ENCODE measurements at regions not wholly inside any gene's neighbourhood (a gene's known extent, or its start where the extent isn't known, plus 50 kb on each side); places are given as distances from the start of the nearest gene placed in this dataset.

DNA sequence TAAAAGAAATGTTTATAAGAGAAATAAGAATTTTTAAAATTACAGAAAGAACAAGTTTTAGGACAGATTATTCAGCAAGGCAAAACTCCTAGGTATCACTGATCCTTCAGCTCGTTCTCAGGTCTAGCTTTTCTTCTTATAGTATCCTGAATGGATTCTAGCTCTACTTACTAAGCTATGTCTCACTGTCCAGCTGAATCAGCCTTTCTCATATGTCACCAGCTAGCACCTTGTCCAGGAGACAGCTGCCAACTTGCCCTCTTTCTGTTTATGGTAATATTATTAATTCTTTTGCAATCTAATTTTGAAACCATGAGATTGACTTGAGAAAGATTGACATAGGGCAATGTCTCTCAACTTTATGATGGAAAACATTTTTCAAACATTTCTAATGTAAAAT is 159.9 kb downstream of the LYPLAL1 start:
- no peak overlapping the region for H3K9ac ChIP-seq (ENCODE audit: low read depth in 1 of 3, low read length in 3 of 3)
- H3K9me3 ChIP-seq (ENCODE audit: control insufficient read depth in 3 of 3, low read length in 3 of 3): no peaks in the 10 kb centered on the region

DNA sequence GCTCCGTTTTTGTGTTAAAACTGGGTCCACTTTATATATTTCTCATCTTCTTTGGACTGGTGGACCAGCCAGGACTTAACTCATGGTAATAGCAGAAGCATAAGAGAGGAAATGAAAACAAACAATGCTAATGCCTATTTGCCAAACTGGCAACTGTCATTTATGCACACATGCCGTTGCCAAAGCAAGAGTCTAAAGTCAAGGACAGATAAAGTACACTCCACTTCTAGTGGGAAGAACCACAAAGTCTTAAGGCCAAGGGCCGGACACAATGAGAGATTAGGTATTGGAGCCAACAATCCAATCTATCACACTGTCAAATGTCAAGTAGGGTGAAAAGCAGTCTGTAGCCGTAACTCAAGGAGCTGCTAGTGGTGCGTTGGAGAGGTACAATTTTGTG is 157.7 kb downstream of the LYPLAL1 start:
- H3K9ac ChIP-seq (ENCODE audit: low read depth in 1 of 3, low read length in 3 of 3): no peak overlapping the region
- no peak overlapping the region for H3K4me3 ChIP-seq (ENCODE audit: low read length in 3 of 3)
- H3K4me1 ChIP-seq (ENCODE audit: control insufficient read depth in 3 of 3, insufficient read depth in 3 of 3, low read length in 3 of 3): no peaks in the 10 kb centered on the region
- H3K36me3 ChIP-seq (ENCODE audit: control insufficient read depth in 3 of 3, insufficient read depth in 3 of 3, low read length in 3 of 3): no peaks in the 10 kb centered on the region
- H3K27me3 ChIP-seq (ENCODE audit: control insufficient read depth in 3 of 3, insufficient read depth in 3 of 3, low read length in 3 of 3): no peaks in the 10 kb centered on the region
- H3K27ac ChIP-seq (ENCODE audit: low read depth, low read length): no peak overlapping the region
- no peaks in the 10 kb centered on the region for H3K9me3 ChIP-seq (ENCODE audit: control insufficient read depth in 3 of 3, low read length in 3 of 3)

More for the DNA sequence above, 159.9 kb downstream of the LYPLAL1 start:
- Histone ChIP-seq H3K27me3 (ENCODE audit: control insufficient read depth in 3 of 3, insufficient read depth in 3 of 3, low read length in 3 of 3) (no peaks in the 10 kb centered on the region), H3K4me3 (ENCODE audit: low read length in 3 of 3) (no peak overlapping the region), H3K27ac (ENCODE audit: low read depth, low read length) (no peak overlapping the region), H3K4me1 (ENCODE audit: control insufficient read depth in 3 of 3, insufficient read depth in 3 of 3, low read length in 3 of 3) (no peaks in the 10 kb centered on the region), H3K36me3 (ENCODE audit: control insufficient read depth in 3 of 3, insufficient read depth in 3 of 3, low read length in 3 of 3) (no peaks in the 10 kb centered on the region)

DNA sequence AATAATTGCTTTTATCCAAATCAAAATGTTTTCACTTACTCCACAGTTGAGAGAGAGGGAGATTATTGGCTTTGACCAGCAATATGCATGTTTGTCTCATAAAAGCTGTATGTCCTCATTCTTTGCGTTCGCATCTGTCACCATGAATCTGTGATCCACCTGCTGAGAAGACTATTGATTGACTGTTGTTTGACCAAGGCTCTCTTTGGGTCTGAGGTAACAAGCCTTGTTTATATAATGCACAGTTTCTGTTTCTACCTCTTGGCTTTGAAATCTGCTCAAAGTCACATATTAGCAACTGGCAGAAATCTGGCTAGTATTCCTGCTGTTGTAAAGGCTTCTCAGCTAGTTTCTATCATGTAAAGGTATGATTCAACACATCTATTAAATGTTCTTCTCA is 157.0 kb downstream of the LYPLAL1 start:
- H3K27me3 ChIP-seq (ENCODE audit: control insufficient read depth in 3 of 3, insufficient read depth in 3 of 3, low read length in 3 of 3): no peaks in the 10 kb centered on the region
- no peaks in the 10 kb centered on the region for H3K36me3 ChIP-seq (ENCODE audit: control insufficient read depth in 3 of 3, insufficient read depth in 3 of 3, low read length in 3 of 3)

DNA sequence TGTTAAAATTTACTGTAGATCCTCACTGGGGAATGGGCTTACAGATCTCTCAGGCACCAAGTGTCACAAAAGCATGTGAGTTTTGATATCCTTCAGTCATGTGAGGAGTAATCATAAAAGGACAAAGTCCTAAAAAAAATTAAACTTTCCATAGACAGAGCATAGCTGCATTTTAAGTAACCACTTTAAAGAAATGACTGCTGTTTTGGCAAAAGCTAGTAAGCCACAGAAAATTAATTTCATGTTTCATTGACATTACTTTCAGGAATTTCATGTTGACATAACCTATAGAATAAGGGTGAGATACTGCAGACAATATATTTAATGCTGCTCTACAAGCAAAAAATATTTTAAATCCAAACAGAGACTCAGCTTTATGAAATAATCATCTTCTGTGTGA is 156.3 kb downstream of the LYPLAL1 start:
- Histone ChIP-seq H3K4me3 (ENCODE audit: low read length in 3 of 3) (no peak overlapping the region), H3K4me1 (ENCODE audit: control insufficient read depth in 3 of 3, insufficient read depth in 3 of 3, low read length in 3 of 3) (no peaks in the 10 kb centered on the region), H3K27me3 (ENCODE audit: control insufficient read depth in 3 of 3, insufficient read depth in 3 of 3, low read length in 3 of 3) (no peaks in the 10 kb centered on the region), H3K9me3 (ENCODE audit: control insufficient read depth in 3 of 3, low read length in 3 of 3) (no peaks in the 10 kb centered on the region), H3K27ac (ENCODE audit: low read depth, low read length) (no peak overlapping the region), H3K9ac (ENCODE audit: low read depth in 1 of 3, low read length in 3 of 3) (no peak overlapping the region), H3K36me3 (ENCODE audit: control insufficient read depth in 3 of 3, insufficient read depth in 3 of 3, low read length in 3 of 3) (no peaks in the 10 kb centered on the region)

More for the DNA sequence above, 157.0 kb downstream of the LYPLAL1 start:
- no peak overlapping the region for H3K27ac ChIP-seq (ENCODE audit: low read depth, low read length)
- H3K9ac ChIP-seq (ENCODE audit: low read depth in 1 of 3, low read length in 3 of 3): no peak overlapping the region
- no peaks in the 10 kb centered on the region for H3K9me3 ChIP-seq (ENCODE audit: control insufficient read depth in 3 of 3, low read length in 3 of 3)
- H3K4me1 ChIP-seq (ENCODE audit: control insufficient read depth in 3 of 3, insufficient read depth in 3 of 3, low read length in 3 of 3): no peaks in the 10 kb centered on the region
- no peak overlapping the region for H3K4me3 ChIP-seq (ENCODE audit: low read length in 3 of 3)

DNA sequence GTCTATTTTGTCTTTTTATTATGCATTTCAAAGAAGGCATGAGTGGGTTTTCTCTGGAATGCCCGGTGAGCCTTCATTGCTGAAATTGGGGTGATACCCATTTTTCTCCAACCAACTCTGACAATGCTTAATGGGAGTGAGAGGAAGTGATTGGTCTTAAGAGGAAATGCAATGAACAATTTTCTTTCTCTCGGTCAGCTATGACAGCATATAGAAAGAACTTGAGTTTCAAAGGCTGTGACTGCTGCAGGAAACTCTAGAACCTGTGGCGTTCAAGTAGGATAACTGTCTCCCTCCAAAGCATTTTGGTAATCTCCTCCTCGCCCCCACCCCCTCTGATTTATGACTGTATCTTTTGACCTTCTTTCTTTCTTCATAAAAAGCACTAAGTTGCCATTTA is 155.9 kb downstream of the LYPLAL1 start:
- Histone ChIP-seq H3K4me3 (ENCODE audit: low read length in 3 of 3) (no peak overlapping the region), H3K4me1 (ENCODE audit: control insufficient read depth in 3 of 3, insufficient read depth in 3 of 3, low read length in 3 of 3) (no peaks in the 10 kb centered on the region), H3K9ac (ENCODE audit: low read depth in 1 of 3, low read length in 3 of 3) (no peak overlapping the region), H3K27me3 (ENCODE audit: control insufficient read depth in 3 of 3, insufficient read depth in 3 of 3, low read length in 3 of 3) (no peaks in the 10 kb centered on the region), H3K9me3 (ENCODE audit: control insufficient read depth in 3 of 3, low read length in 3 of 3) (no peaks in the 10 kb centered on the region), H3K36me3 (ENCODE audit: control insufficient read depth in 3 of 3, insufficient read depth in 3 of 3, low read length in 3 of 3) (no peaks in the 10 kb centered on the region), H3K27ac (ENCODE audit: low read depth, low read length) (no peak overlapping the region)

DNA sequence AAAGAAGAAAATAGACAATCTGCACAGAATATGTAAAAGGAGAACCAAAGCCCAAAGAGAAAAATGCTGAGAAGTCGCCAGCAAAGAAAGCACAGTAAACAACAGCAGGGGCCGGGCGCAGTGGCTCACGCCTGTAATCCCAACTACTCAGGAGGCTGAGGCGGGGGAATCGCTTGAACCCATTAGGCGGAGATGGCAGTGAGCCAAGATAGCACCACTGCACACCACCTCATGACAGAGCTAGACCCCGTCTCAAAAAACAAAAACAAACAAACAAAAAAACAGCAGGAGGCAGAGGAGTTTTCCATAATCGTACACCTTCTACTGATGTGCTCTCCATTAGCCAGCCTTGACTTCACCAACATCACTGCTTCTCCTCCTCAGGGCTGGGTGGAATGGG is 153.2 kb downstream of the LYPLAL1 start:
- H3K4me3 ChIP-seq (ENCODE audit: low read length in 3 of 3): no peak overlapping the region
- H3K9ac ChIP-seq (ENCODE audit: low read depth in 1 of 3, low read length in 3 of 3): no peak overlapping the region
- H3K36me3 ChIP-seq (ENCODE audit: control insufficient read depth in 3 of 3, insufficient read depth in 3 of 3, low read length in 3 of 3): no peaks in the 10 kb centered on the region
- no peak overlapping the region for H3K27ac ChIP-seq (ENCODE audit: low read depth, low read length)
- no peaks in the 10 kb centered on the region for H3K27me3 ChIP-seq (ENCODE audit: control insufficient read depth in 3 of 3, insufficient read depth in 3 of 3, low read length in 3 of 3)
- H3K9me3 ChIP-seq (ENCODE audit: control insufficient read depth in 3 of 3, low read length in 3 of 3): no peaks in the 10 kb centered on the region
- H3K4me1 ChIP-seq (ENCODE audit: control insufficient read depth in 3 of 3, insufficient read depth in 3 of 3, low read length in 3 of 3): no peaks in the 10 kb centered on the region

DNA sequence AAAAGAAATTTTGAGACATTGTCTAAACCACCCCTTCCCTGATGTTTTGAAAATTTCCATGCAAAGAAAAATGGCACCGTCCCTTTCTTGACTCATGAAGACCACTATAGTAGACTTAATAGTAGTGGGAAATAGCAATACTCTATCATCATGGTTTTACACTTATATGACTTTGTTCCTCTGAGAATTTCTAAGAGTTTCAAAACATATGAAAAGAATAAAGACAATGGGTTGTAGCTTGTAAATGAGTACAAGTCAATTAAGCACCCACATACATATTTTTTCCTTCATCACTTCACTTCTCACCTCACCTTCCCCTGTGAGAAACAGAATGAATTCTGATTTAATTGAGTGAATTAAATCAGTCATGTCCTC is 151.7 kb downstream of the LYPLAL1 start:
- Histone ChIP-seq H3K9me3 (ENCODE audit: control insufficient read depth in 3 of 3, low read length in 3 of 3) (no peaks in the 10 kb centered on the region), H3K27me3 (ENCODE audit: control insufficient read depth in 3 of 3, insufficient read depth in 3 of 3, low read length in 3 of 3) (no peaks in the 10 kb centered on the region), H3K36me3 (ENCODE audit: control insufficient read depth in 3 of 3, insufficient read depth in 3 of 3, low read length in 3 of 3) (no peaks in the 10 kb centered on the region), H3K27ac (ENCODE audit: low read depth, low read length) (no peak overlapping the region), H3K4me3 (ENCODE audit: low read length in 3 of 3) (no peak overlapping the region), H3K9ac (ENCODE audit: low read depth in 1 of 3, low read length in 3 of 3) (no peak overlapping the region), H3K4me1 (ENCODE audit: control insufficient read depth in 3 of 3, insufficient read depth in 3 of 3, low read length in 3 of 3) (no peaks in the 10 kb centered on the region)

DNA sequence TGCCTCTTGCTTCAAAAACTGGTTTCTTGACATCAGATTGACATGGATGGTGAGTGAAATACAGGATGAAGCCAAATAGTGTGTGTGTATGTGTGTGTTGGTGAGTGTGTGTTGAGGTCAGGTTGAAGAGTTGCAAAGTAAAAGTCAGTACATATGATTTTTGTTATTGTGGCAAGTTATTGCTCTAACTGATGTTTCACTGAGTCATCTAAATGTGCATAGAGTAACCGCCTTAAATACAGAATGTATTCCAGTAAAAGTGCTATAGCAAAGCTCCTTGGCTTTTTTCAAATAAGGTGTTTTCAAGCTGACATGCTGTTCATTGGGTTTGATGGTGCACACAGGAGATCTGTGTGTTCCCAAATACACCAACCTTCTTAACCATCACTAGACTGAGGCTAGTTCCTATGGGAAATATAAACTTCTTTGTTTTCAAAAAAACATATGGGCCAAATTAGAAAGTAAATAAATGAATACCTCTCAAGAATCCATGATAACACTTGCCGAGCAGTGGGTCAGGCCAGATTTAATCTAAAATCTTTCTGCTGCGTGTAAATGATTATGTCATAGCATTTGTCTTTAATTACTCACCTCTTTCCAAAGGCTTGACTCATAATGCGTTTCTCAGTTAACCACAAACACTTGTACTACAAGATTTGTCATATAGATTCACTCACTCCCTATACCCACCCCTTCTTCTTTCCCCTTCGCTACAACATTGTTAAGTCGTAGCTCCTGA is 151.1 kb downstream of the LYPLAL1 start:
- H3K9me3 ChIP-seq (ENCODE audit: control insufficient read depth in 3 of 3, low read length in 3 of 3): no peaks in the 10 kb centered on the region
- no peaks in the 10 kb centered on the region for H3K4me1 ChIP-seq (ENCODE audit: control insufficient read depth in 3 of 3, insufficient read depth in 3 of 3, low read length in 3 of 3)
- H3K27ac ChIP-seq (ENCODE audit: low read depth, low read length): no peak overlapping the region
- no peaks in the 10 kb centered on the region for H3K36me3 ChIP-seq (ENCODE audit: control insufficient read depth in 3 of 3, insufficient read depth in 3 of 3, low read length in 3 of 3)
- no peaks in the 10 kb centered on the region for H3K27me3 ChIP-seq (ENCODE audit: control insufficient read depth in 3 of 3, insufficient read depth in 3 of 3, low read length in 3 of 3)
- H3K9ac ChIP-seq (ENCODE audit: low read depth in 1 of 3, low read length in 3 of 3): no peak overlapping the region
- H3K4me3 ChIP-seq (ENCODE audit: low read length in 3 of 3): no peak overlapping the region

DNA sequence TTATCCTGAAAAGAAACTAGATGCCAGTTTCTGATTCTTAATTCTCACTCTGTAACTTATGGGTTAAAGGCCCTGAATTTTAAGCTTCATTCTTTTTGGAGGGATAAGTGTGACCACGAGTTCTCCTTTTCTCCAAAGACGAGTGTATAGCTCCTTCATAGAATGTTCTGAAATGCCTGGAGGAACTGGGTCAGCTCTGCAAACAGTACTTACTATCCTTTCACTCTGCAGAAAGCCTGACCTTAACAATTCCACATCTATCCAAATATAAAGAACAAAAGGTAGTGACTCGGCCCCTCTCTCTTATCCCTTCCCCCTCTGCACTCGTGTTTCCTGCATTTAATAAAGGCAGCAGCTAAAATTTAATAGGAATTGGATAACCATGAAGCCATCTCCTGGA is 150.5 kb downstream of the LYPLAL1 start:
- H3K36me3 ChIP-seq (ENCODE audit: control insufficient read depth in 3 of 3, insufficient read depth in 3 of 3, low read length in 3 of 3): no peaks in the 10 kb centered on the region
- H3K4me3 ChIP-seq (ENCODE audit: low read length in 3 of 3): no peak overlapping the region
- no peaks in the 10 kb centered on the region for H3K9me3 ChIP-seq (ENCODE audit: control insufficient read depth in 3 of 3, low read length in 3 of 3)
- H3K9ac ChIP-seq (ENCODE audit: low read depth in 1 of 3, low read length in 3 of 3): no peak overlapping the region
- H3K4me1 ChIP-seq (ENCODE audit: control insufficient read depth in 3 of 3, insufficient read depth in 3 of 3, low read length in 3 of 3): no peaks in the 10 kb centered on the region
- H3K27me3 ChIP-seq (ENCODE audit: control insufficient read depth in 3 of 3, insufficient read depth in 3 of 3, low read length in 3 of 3): no peaks in the 10 kb centered on the region
- no peak overlapping the region for H3K27ac ChIP-seq (ENCODE audit: low read depth, low read length)

DNA sequence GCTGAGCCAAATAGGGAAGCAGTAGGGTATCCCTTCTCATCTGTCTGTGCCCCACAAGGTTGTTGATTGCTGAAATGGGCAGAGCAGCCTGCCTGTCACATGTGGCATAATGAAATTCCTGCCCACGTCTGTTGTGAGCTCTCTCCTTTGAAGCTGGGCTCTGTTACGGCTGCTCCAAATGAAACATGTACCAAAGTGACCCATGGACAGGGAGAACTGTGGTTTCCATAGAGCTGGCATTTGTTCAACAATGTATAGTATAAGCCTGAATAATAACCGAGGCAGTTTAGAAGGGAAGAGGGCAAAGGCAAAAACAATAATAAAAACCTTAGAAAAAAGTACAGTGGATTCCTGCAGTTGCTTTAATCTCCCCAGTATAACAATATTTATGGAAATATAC is 149.7 kb downstream of the LYPLAL1 start:
- no peak overlapping the region for H3K9ac ChIP-seq (ENCODE audit: low read depth in 1 of 3, low read length in 3 of 3)

More for the DNA sequence above, 149.7 kb downstream of the LYPLAL1 start:
- Histone ChIP-seq H3K4me1 (ENCODE audit: control insufficient read depth in 3 of 3, insufficient read depth in 3 of 3, low read length in 3 of 3) (no peaks in the 10 kb centered on the region), H3K27ac (ENCODE audit: low read depth, low read length) (no peak overlapping the region), H3K9me3 (ENCODE audit: control insufficient read depth in 3 of 3, low read length in 3 of 3) (no peaks in the 10 kb centered on the region), H3K36me3 (ENCODE audit: control insufficient read depth in 3 of 3, insufficient read depth in 3 of 3, low read length in 3 of 3) (no peaks in the 10 kb centered on the region), H3K27me3 (ENCODE audit: control insufficient read depth in 3 of 3, insufficient read depth in 3 of 3, low read length in 3 of 3) (no peaks in the 10 kb centered on the region), H3K4me3 (ENCODE audit: low read length in 3 of 3) (no peak overlapping the region)
